Esophagus muscularis mucosa (tissue), 4 donors: ENCODE measurements at regions not wholly inside any gene's neighbourhood (a gene's known extent, or its start where the extent isn't known, plus 50 kb on each side); places are given as distances from the start of the nearest gene placed in this dataset.

Experiments
- CTCF ChIP-seq, 3 experiments: fragments of 200-600 bp in 2 of 3; fragments of 450-650 bp in 1 of 3; sonication (generic) in 2 of 3; IDR thresholded peaks; one replicate each; pipeline ENCODE4 v1.5.1; 2017 to 2019; ENCODE audit warnings: antibody characterized with exemption in 3 of 3, mild to moderate bottlenecking in 2 of 3, moderate library complexity in 1 of 3
- EP300 ChIP-seq: sonication (generic); formaldehyde crosslinking; IDR thresholded peaks from one replicate; pipeline ENCODE4 v1.6.1; 2017; ENCODE audit warnings: antibody characterized with exemption
- POLR2A ChIP-seq: fragments of 450-650 bp; IDR thresholded peaks from one replicate; pipeline ENCODE4 v1.6.1; 2017; ENCODE audit warnings: antibody characterized with exemption, moderate library complexity, mild to moderate bottlenecking, low read depth
- POLR2AphosphoS5 ChIP-seq, 2 donors: sonication (generic); formaldehyde crosslinking; IDR thresholded peaks; one replicate each; pipeline ENCODE4 v1.6.1; 2017; ENCODE audit warnings: antibody characterized with exemption in 2 of 2

GRCh38 chr1:59180735-59181134 lies 116.2 kb upstream of the FGGY start:
- TF ChIP-seq CTCF (IDR thresholded peaks at IDR 0.05) (no peak), POLR2AphosphoS5 (IDR thresholded peaks at IDR 0.05) (no peak), POLR2A (no peak), EP300 (no peak)
